ENCODE measurements at regions not wholly inside any gene's neighbourhood (a gene's known extent, or its start where the extent isn't known, plus 50 kb on each side); places are given as distances from the start of the nearest gene placed in this dataset.
"Not testable (repeated sequence)": the region's sequence is repeated elsewhere in the genome, so short reads cannot be mapped to it uniquely, and the experiment has no call there.

GRCh38 chr11:96861722-96862121 is 471.9 kb downstream of the JRKL start:
- not testable (repeated sequence) for TF ChIP-seq POLR2A, CTCF (IDR thresholded peaks at IDR 0.05)

Measured in esophagus squamous epithelium (tissue), 4 donors.